ENCODE measurements at regions not wholly inside any gene's neighbourhood (a gene's known extent, or its start where the extent isn't known, plus 50 kb on each side); places are given as distances from the start of the nearest gene placed in this dataset.

GRCh38 chr16:73329358-73330286 is 281.7 kb upstream of the ZFHX3 start:
- TF ChIP-seq CTCF (IDR thresholded peaks at IDR 0.05) (no peak), POLR2AphosphoS5 (IDR thresholded peaks at IDR 0.05; ENCODE audit: low read depth, low read length) (no peak)

Measured in Panc1 (cell line).